ENCODE measurements at regions not wholly inside any gene's neighbourhood (a gene's known extent, or its start where the extent isn't known, plus 50 kb on each side); places are given as distances from the start of the nearest gene placed in this dataset.
A peak's percentile ranks its signal among the peaks of the same experiment; 100 is the strongest.

- no peaks in the 10 kb centered on the region for H3K9me3 ChIP-seq
- 59 to 63% methylated on average over 7 of the region's 7 CpGs for WGBS, 2 donors
- no peak overlapping the region for H3K27ac ChIP-seq
- ATAC-seq (ENCODE audit: low FRiP score in 2 of 2) (no peak), DNase-seq (peak in 1 of 2 donors; percentile 25)
- H3K36me3 ChIP-seq: no peaks in the 10 kb centered on the region
- no peak overlapping the region for H3K4me3 ChIP-seq
- TF ChIP-seq CTCF (IDR thresholded peaks at IDR 0.05): no peak
- TF ChIP-seq EP300 (IDR thresholded peaks at IDR 0.05): no peak
- TF ChIP-seq POLR2A (IDR thresholded peaks at IDR 0.05): no peak
- TF ChIP-seq POLR2AphosphoS5 (IDR thresholded peaks at IDR 0.05): no peak
- H3K27me3 ChIP-seq: no peaks in the 10 kb centered on the region
- H3K4me1 ChIP-seq: no peaks in the 10 kb centered on the region
These were observed 201.5 kb downstream of the LMO4 start for GRCh38 chr1:87530042-87530807.

- Histone ChIP-seq H3K9me3 (no peaks in the 10 kb centered on the region), H3K4me3 (no peak overlapping the region), H3K27me3 (no peaks in the 10 kb centered on the region), H3K4me1 (no peaks in the 10 kb centered on the region), H3K36me3 (no peaks in the 10 kb centered on the region), H3K27ac (no peak overlapping the region)
- 52 to 88% methylated on average over 1 of the region's 1 CpG for WGBS, 2 donors
- DNase-seq (no peak), ATAC-seq (ENCODE audit: low FRiP score in 2 of 2) (no peak)
- TF ChIP-seq CTCF (IDR thresholded peaks at IDR 0.05) (no peak), EP300 (IDR thresholded peaks at IDR 0.05) (no peak), POLR2AphosphoS5 (IDR thresholded peaks at IDR 0.05) (no peak), POLR2A (IDR thresholded peaks at IDR 0.05) (no peak)
These were observed 206.9 kb downstream of the LMO4 start for GRCh38 chr1:87535551-87535950.

GRCh38 chr1:87539147-87539546 lies 210.5 kb downstream of the LMO4 start:
- TF ChIP-seq POLR2AphosphoS5 (IDR thresholded peaks at IDR 0.05) (no peak), EP300 (IDR thresholded peaks at IDR 0.05) (no peak), CTCF (IDR thresholded peaks at IDR 0.05) (no peak), POLR2A (IDR thresholded peaks at IDR 0.05) (no peak)
- ATAC-seq (ENCODE audit: low FRiP score in 2 of 2) (no peak), DNase-seq (no peak)
- peaks cover 0 to 14% (median 8%) of the 10 kb centered on the region in 4 donors for H3K9me3 ChIP-seq
- 78% methylated on average over 1 of the region's 1 CpG; no CpG with 5 or more reads in 1 of the 2 donors for WGBS, 2 donors
- no peak overlapping the region for H3K4me3 ChIP-seq
- H3K36me3 ChIP-seq: no peaks in the 10 kb centered on the region
- H3K27ac ChIP-seq: no peak overlapping the region
- H3K27me3 ChIP-seq: no peaks in the 10 kb centered on the region
- H3K4me1 ChIP-seq: no peaks in the 10 kb centered on the region

- Histone ChIP-seq H3K9me3 (peaks cover 0 to 15% (median 8%) of the 10 kb centered on the region in 4 donors), H3K4me1 (no peaks in the 10 kb centered on the region), H3K27ac (no peak overlapping the region), H3K36me3 (no peaks in the 10 kb centered on the region), H3K27me3 (no peaks in the 10 kb centered on the region), H3K4me3 (no peak overlapping the region)
- ATAC-seq (ENCODE audit: low FRiP score in 2 of 2) (no peak), DNase-seq (no peak)
- TF ChIP-seq CTCF (IDR thresholded peaks at IDR 0.05): no peak
- no peak for TF ChIP-seq EP300 (IDR thresholded peaks at IDR 0.05)
- TF ChIP-seq POLR2A (IDR thresholded peaks at IDR 0.05): no peak
- TF ChIP-seq POLR2AphosphoS5 (IDR thresholded peaks at IDR 0.05): no peak
- 92 to 95% methylated on average over 2 of the region's 2 CpGs for WGBS, 2 donors
These were observed 214.0 kb downstream of the LMO4 start for GRCh38 chr1:87542697-87543096.

GRCh38 chr1:87549738-87550137 lies 221.1 kb downstream of the LMO4 start:
- DNase-seq (no peak), ATAC-seq (ENCODE audit: low FRiP score in 2 of 2) (no peak)
- Histone ChIP-seq H3K4me3 (no peak overlapping the region), H3K4me1 (no peaks in the 10 kb centered on the region), H3K27ac (no peak overlapping the region), H3K27me3 (no peaks in the 10 kb centered on the region), H3K36me3 (no peaks in the 10 kb centered on the region), H3K9me3 (no peaks in the 10 kb centered on the region)
- 39 to 55% methylated on average over 1 of the region's 1 CpG for WGBS, 2 donors
- no peak for TF ChIP-seq POLR2A (IDR thresholded peaks at IDR 0.05)
- no peak for TF ChIP-seq POLR2AphosphoS5 (IDR thresholded peaks at IDR 0.05)
- no peak for TF ChIP-seq CTCF (IDR thresholded peaks at IDR 0.05)
- no peak for TF ChIP-seq EP300 (IDR thresholded peaks at IDR 0.05)
